ENCODE measurements at regions not wholly inside any gene's neighbourhood (a gene's known extent, or its start where the extent isn't known, plus 50 kb on each side); places are given as distances from the start of the nearest gene placed in this dataset.

DNA sequence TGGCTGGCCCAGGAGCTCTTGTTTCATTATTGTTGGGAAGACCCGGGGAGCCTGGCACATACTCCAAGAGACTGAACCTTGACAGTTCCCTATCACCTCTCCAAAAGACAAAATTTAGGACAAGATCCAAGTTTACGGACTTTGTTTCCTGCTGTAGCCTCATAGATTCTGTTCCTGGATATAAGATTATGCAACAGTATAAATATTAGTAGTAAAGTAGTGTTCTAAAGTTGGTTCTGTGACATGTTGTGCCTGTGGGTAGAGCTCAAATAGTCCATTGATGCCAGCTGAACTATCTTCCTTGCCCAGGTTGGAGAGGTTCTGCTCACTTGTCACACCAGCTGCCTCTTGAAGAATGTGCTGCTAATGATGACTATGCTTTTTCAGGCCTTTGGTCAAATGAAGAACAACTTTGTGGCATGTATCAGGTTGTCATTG lies 430.2 kb downstream of the DMAC1 start:
- H3K4me3 ChIP-seq (ENCODE audit: low read depth, low read length) = no peak overlapping the region
- TF ChIP-seq, protein P1, sequence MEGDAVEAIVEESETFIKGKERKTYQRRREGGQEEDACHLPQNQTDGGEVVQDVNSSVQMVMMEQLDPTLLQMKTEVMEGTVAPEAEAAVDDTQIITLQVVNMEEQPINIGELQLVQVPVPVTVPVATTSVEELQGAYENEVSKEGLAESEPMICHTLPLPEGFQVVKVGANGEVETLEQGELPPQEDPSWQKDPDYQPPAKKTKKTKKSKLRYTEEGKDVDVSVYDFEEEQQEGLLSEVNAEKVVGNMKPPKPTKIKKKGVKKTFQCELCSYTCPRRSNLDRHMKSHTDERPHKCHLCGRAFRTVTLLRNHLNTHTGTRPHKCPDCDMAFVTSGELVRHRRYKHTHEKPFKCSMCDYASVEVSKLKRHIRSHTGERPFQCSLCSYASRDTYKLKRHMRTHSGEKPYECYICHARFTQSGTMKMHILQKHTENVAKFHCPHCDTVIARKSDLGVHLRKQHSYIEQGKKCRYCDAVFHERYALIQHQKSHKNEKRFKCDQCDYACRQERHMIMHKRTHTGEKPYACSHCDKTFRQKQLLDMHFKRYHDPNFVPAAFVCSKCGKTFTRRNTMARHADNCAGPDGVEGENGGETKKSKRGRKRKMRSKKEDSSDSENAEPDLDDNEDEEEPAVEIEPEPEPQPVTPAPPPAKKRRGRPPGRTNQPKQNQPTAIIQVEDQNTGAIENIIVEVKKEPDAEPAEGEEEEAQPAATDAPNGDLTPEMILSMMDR (IDR thresholded peaks at IDR 0.05; ENCODE audit: insufficient read depth, low read length, missing control alignments) = no peak
- CTCF ChIA-PET = no interaction called here
- DNase-seq (ENCODE audit: low read depth, low spot score) = no peak
- POLR2A ChIA-PET = no interaction called here

DNA sequence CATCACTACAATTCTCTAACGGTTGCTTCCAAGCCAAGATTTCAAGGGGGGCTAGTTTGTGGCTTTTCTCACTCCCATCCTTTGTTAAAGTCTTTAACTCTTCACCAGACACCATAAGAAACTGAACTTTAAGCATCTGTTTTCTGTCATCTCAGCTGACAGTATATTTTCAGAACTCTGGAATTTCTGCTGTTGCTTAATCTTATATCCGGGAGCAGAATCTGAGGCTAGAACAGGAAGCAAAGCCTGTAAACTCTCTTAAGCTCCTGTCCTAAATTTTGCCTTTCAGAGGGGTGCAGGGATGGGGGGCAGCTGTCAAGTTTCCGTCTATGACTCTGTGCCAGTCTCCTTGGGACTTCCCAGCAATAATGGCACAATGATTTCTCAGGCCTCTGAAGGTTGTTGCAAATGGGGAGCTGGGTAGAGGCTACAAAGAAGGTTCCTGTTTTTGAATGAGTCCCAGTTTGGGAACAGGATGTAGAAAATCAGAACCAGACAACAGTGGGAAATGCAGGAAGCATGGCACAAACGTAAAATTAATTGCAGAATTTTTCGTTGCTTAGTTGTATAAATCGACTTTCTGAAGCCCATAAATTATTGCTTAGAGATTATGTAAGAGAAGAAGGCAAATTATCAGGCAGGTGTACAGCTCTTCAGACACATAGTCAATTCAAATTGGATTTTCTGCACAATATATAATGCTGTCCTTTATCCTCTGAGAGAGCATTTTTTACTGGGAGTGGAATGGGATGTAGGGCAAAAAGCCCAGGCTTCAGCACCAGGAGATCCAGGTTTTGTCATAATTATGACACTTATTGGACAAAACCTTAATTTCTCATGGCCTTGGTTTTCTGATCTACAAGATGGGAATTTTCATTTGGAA lies 430.9 kb downstream of the DMAC1 start:
- no peak overlapping the region for H3K4me3 ChIP-seq (ENCODE audit: low read depth, low read length)
- DNase-seq (ENCODE audit: low read depth, low spot score) = peak; percentile 2
- POLR2A ChIA-PET = no interaction called here
- CTCF ChIA-PET = no interaction called here
- TF ChIP-seq, protein P1 (IDR thresholded peaks at IDR 0.05; ENCODE audit: insufficient read depth, low read length, missing control alignments) = no peak

DNA sequence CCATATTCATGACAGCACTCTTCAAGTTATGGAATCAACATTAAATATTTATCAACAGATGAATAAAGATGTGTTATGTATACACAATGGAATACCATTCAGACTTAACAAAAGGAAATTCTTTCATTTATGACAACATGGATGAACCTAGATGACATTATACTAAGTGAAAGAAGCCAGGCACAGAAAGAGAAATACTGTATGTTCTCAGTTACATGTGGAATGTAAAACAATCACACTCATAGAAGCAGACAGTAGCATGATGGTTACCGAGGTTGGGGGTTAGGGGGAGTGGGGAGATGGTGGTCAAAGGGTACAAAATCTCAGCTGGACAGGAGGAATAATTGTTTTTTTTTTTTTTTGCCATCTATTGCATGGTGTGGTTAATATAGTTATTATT lies 431.9 kb downstream of the DMAC1 start:
- H3K4me3 ChIP-seq (ENCODE audit: low read depth, low read length) = no peak overlapping the region
- TF ChIP-seq, protein P1 (IDR thresholded peaks at IDR 0.05; ENCODE audit: insufficient read depth, low read length, missing control alignments) = no peak
- CTCF ChIA-PET = no interaction called here
- no peak for DNase-seq (ENCODE audit: low read depth, low spot score)
- POLR2A ChIA-PET = no interaction called here

DNA sequence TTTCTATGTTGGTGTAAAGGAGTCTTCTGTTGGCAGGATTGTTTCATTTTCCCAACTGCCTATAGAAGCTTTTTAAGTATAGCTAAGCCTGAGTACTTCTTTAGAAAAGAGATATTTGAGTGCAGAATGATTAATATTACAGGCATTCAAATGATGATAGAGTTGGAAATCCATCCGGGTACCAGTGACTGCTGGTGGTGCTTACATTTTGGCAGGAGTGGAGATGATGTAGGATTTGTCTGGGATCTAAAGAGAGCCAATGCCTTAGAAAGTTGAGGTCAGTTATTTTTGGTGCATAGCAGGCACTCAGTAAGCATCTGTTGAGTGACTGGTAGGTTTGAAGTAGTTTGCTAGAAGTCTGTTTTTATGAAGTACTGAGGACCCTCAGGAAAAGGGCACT lies 433.5 kb downstream of the DMAC1 start:
- TF ChIP-seq, protein P1 (IDR thresholded peaks at IDR 0.05; ENCODE audit: insufficient read depth, low read length, missing control alignments) = no peak
- DNase-seq (ENCODE audit: low read depth, low spot score) = no peak
- ChIA-PET CTCF (no interaction called here), POLR2A (no interaction called here)
- no peak overlapping the region for H3K4me3 ChIP-seq (ENCODE audit: low read depth, low read length)

DNA sequence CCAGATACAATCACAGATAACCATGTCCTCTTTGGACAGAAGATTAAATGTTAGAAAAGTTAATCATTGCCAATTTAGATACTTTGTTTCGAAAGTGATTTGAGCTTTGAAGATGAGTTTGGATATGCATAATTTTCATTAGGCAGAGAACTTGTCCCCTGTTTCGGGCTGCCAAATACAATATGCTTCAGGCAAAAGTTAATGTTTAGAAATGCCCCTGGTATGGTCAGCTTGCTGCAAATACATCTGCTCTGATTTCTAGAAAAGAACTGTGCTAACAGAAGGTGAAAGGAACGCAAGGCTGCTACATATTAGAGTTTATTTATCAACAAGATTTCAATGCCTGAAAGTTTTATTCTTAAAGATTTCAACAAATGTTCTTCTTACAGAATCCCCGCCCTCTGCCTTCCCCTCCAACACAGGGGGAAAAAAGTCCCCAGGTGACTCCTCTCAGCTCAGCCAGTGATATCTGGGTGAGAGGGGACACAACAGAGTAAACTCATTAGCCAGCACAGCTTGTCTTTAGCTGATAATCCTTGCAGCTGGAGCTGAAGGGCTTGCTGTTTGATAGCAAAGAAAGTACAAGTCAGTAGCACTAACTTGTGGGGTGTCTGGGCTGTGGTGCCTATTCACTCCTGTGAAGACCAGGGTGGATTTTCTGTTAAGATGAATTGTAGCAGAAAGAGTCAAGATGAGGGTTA lies 435.7 kb downstream of the DMAC1 start:
- TF ChIP-seq, protein P1 (IDR thresholded peaks at IDR 0.05; ENCODE audit: insufficient read depth, low read length, missing control alignments) = no peak
- H3K4me3 ChIP-seq (ENCODE audit: low read depth, low read length) = no peak overlapping the region
- CTCF ChIA-PET = no interaction called here
- POLR2A ChIA-PET = no interaction called here
- DNase-seq (ENCODE audit: low read depth, low spot score) = no peak

DNA sequence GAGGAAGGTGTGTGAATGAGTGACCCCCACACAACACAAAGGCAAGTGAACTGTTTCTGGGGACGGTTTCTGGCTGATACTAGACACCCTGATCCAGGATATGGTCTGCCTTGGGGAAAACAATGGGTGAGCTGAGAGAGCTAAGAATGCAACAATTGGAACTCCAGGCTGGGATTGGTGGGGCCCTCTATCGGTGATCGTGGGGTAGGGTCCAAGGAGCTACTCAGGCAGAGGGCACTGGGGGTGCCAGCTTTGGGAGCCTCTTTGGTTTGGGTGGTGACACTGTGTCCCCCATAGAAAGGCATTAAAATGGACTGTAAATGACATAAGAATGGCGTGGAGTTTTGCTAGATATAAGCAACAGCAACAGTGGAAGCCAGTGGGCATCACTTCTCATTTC lies 439.1 kb downstream of the DMAC1 start:
- H3K4me3 ChIP-seq (ENCODE audit: low read depth, low read length) = no peak overlapping the region
- DNase-seq (ENCODE audit: low read depth, low spot score) = no peak
- TF ChIP-seq, protein P1 (IDR thresholded peaks at IDR 0.05; ENCODE audit: insufficient read depth, low read length, missing control alignments) = no peak
- ChIA-PET CTCF (no interaction called here), POLR2A (no interaction called here)
